GM19372 (cell line): ENCODE measurements at regions not wholly inside any gene's neighbourhood (a gene's known extent, or its start where the extent isn't known, plus 50 kb on each side); places are given as distances from the start of the nearest gene placed in this dataset.

Source experiments
- ATAC-seq: cut with Tn5 transposase; IDR thresholded peaks from one replicate; pipeline ENCODE4 v1.9.1; 2021; ENCODE audit warnings: mild to moderate bottlenecking, low read depth, moderate library complexity; ENCODE audit not compliant: unreplicated experiment

DNA sequence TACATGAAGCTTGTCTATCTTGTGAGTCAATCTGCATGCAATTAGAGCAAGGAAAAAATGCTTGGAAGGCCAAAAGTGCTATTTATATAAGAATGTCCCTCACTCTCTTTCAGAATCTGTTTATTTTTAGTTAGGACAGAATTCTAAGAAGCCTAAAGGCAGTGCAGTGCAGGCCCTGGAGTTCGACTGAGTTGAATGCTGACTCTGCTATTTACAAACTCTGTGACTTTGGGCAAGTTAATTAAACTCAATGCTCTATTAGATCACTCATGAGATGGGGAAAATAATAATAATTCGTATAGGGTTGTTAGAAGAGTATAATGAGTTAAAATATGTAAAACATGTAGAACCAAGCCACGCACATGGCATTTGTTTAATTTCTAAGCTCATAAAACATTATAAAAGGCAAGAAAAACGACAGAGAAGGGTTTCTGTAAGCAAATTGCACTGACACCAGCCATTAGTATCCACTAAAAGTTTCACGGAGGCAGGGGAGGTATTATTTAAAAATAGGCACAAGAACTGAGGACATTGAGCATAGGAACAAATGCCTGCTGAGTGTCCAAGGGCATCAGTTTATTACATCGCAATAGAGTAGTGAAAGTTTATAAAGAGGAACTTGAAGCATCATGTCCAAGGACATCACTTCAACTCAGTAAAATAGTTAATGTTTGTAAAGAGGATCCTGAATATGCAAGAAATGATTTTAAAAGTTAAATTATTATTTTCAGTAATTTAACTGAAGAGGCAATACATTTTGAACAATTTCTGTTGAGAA, 115.0 kb upstream of the INPP4B start:
- no peak for ATAC-seq

DNA sequence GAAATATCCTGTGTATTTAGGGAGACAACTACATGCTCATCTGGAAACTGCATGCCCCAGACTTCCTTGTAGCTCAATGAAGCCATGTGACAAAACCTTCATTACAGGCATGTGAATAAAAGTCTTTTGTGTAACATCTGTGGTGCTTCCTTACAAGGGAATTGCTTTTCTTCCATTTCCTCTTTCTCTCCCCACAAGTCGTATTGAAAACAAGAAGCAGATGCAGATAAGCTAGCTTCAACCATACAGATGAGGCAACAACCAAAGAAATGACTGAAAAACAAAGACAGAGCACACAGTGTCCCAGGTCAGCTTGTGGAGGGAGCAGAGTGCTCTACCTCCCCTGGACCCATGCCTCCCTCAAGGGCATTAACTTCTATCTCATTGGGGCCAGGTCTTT, 115.8 kb upstream of the INPP4B start:
- ATAC-seq = no peak

DNA sequence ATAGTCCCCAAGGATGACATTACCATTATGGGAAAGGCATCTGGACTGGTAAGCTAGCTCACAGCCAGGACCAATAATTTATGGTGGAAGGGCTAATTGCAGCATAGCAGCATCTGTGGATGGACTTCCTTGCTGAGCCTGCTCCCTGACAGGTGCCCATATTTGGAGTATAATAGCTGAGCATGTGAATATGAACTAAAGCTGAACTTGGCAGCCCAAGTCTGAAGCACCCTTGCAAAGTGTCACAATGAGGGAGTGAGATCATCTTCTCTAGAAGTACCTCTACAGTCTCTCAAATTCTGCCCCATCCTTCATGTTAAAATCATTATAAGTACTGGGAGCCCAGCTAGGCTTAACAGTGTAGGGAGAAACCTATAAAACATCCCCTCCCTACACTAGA, 128.2 kb upstream of the INPP4B start:
- ATAC-seq = no peak

DNA sequence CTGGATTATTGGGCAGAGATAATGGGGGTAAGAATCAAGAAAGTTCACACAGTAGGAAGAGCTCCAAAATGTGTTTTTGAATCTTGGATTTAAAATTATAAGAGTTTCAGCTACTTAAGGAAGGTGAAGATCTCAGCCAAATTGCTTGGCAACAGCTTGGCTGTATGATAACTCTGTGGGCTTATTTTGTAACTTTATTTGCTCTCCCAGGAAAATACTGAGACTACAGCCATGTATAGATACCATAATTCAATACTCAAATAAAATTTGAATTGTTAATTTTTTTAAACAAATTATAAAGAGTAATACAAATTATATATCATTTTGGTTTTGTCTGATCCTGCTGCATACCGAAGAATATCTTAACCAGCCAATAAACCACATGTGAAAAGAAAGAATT, 129.5 kb upstream of the INPP4B start:
- ATAC-seq = no peak

DNA sequence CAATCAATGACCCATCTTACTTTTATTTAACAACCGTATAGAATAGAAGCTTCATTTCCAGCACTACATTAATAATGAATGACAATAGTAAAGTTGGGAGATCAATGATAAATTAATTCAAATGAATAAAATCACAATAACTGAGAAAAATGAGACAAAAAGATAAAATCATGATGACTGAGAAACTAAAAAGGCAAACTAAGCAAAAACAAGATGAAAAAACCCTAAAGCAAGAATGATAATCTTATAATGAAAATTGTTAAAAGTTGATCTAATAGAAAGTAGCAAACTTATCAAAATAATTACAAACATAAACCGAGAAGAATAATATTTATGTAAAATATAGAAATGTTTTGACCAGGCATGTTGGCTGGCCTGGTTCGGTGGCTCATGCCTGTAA, 130.4 kb upstream of the INPP4B start:
- no peak for ATAC-seq

DNA sequence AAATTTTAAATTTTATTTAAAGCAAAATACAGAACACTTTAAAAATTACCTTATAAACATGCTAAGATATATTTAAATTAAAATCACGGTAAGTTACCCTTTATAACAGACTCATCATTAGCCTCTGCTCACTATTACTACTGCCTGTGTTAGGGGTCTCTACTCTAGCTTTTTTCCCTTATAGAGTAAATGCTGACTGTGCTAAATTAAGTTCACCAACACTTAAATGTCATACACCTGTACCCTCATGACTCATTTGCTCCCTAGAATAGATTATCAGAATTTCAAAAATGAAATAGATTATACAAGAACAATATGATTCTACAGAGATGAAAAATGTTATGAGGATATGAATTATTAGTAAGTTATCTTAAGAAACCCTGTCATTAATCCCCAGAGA, 131.1 kb upstream of the INPP4B start:
- no peak for ATAC-seq

DNA sequence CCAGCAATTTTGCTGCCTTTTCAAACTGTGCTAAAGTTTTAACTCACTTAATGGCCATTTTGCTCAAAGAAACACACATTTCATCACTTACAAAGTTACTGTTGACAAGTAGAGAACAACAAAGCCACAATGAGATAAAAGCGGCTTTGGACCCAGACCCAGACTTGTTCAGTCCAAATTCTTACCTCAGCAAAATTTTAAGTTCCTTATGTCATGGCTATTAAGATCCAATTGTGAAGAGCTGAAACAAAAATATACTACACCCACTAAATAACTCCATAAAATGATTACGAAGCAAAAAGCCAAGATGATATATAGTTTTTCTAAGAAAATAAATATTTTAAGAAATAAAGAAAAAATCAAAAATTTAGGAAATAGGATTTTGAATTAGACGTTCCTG, 137.0 kb upstream of the INPP4B start:
- no peak for ATAC-seq

DNA sequence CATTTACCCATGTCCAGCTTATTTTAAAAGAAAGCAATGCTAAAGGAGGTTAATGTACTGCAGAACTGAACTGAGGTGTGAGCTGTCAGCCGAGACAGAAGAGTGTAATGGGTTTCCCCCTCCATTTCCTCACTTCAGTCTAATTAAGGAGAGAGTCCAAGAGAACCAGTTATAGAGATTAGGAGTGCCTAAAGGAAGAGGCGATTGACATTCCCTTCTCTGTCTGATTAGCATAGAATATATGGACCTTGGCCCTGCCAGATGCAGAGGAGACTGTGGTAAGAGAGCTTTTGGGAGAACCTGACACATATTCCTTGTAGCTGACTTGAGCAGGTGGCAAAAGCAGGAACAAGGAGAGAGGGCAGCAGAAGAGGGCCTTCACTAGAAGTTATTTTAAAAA, 137.5 kb upstream of the INPP4B start:
- ATAC-seq = no peak

DNA sequence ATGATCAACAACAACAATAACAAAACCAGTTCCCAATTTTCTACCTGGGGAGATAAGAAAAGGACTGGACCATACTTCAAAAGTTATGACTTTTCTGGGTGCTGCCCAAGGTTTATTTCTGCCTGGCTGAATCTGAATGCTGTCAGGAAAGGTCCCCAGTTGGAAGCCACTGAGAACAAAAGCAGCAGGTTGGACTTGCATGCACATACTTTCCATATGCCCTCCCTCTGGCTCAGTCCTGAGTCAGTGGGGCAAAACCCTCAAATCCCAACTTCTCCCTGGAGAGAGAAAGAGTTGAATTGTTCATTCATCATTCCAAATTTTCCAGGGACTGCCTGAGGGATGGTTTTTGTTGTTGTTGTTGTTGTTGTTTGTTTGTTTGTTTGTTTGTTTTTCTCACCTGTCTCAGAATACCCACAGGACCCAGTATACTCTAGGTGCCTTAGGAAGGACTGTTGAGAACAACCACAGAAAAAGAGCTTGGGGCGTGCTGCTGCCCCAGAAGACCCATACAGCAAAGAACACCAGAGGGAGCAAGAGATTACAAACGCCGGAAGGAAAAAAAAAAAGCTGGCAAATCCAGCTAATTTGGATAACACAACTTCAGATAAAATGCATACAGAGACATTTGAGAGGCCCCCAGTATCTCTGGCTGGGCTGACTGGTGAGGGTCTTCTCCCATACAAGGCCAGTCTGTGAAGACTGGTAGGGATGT, 138.9 kb upstream of the INPP4B start:
- no peak for ATAC-seq

DNA sequence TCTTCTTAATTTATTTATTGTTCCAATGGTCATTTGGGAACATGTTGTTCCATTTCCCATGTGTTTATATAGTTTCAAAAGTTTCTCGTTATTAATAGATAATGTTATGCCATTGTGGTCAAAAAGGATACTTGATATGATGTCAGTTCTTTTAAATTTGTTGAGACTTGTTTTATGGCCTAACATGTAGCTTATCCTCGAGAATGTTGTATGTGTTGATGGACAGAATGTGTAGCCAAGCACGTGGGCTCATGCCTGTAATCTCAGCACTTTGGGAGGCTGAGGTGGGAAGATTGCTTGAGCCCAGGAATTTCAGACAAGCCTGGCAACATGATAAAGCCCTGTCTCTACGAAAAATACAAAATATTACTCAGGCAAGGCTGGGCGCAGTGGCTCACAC, 168.5 kb upstream of the USP38 start:
- ATAC-seq = no peak

DNA sequence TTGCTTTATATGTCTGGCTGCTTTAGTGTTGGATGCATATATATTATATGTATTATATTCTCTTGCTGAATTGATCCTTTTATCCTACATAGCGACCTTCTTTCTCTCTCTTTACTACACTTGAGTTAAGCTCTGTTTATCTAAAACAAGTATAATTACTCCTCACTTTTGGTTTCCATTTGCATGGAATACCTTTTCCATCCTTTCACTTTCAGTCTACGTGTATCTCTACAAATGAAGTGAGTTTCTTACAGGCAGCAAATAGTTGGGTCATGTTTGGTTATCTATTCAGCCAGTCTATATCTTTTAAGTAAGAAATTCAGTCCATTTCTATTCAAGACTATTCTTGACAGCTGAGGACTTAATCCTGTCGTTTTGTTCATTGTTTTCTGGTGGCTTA, 167.5 kb upstream of the USP38 start:
- ATAC-seq = no peak

DNA sequence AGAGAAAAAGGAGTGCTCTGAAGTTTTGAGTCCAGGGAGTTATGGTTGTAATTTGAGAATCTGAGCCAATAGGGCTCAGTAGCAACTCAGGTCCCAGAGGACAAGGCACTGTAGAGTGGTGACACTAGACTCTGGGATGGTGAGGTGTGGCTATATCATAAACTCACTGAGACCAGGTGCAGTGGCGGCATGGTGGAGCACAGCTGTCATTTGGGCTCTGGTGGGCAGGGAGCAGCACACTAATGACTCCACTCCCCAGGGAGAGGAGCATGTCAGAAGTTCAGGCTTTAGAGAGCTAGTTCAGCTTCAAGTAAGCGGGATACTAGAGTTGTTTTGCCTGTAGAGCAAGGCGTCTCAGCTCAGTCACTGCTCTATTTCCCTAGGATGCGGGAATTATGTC, 165.4 kb upstream of the USP38 start:
- no peak for ATAC-seq

DNA sequence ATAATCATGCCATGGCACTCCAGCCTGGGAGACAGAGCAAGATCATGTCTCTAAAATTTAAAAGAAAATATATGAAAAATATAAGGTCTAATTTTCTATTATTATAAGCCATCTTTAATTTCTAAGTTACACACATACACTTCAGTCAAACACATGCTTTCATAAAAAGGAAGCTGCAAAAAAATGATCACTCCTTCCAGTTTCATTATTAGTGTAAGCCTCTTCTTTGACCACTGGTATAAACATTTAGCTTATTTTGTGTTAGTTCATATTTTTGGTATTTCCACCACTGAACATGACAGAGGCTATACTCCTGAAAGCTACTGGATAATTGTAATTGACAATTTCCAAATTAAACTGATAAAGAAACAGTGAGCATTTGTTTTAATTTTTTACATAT, 163.3 kb upstream of the USP38 start:
- ATAC-seq = peak; percentile 73

DNA sequence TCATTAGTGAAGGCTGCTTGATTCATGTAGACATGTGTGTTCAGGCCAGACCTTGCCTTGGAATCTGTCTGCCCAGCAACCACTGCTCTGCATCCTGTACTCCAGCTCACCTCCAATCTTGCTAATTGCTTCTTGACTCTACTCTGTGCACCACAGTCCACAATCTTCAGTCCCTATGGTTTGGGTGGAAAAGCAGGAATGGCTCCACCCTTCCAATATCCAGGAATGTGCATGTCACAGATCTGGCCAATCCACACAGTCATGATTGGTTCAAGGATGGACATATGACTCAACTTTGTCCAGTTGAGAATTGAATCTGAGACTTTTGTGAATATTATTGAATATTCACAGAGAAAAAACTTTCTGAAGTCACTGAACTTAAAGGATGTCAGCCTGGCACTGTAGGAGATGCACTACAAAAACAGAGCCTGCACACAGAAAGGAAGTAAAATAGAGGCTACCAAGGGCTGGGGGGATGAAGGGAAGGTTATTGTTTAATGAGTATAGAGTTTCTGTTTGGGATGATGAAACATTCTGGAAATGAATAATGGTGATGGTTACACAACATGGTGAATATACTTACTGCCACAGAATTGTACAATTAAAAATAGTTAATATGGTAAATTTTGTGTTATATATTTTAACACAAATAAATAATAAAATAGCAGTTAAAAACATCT, 161.3 kb upstream of the USP38 start:
- no peak for ATAC-seq

DNA sequence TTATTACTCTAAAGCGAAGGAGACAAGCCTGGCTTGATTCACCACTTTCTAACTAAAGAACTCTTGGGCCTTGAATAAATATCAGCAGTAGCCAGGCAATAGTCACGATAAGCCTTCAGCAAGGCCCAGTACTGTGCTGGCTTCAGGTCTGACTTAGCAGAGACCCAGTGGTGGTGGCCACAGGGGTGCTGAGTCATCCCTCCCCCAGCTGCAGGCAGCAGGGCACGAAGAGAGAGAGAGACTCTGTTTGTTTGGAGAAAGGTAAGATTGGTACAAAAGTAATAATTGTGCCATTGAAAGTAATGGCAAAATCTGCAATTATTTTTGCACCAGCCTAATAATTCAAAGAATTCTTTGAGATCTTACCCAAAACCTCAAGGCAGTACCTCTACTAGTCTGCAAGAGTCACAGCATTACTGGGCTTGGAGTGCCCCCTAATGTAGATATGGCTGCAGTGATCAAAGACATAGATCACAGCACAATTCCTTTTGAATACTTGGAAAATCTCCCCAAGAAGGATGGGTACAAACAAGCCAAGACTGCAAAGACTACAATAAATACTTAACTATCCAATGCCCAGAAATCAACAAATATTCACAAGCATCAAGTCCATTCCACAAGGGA, 159.5 kb upstream of the USP38 start:
- peak; percentile 22 for ATAC-seq

DNA sequence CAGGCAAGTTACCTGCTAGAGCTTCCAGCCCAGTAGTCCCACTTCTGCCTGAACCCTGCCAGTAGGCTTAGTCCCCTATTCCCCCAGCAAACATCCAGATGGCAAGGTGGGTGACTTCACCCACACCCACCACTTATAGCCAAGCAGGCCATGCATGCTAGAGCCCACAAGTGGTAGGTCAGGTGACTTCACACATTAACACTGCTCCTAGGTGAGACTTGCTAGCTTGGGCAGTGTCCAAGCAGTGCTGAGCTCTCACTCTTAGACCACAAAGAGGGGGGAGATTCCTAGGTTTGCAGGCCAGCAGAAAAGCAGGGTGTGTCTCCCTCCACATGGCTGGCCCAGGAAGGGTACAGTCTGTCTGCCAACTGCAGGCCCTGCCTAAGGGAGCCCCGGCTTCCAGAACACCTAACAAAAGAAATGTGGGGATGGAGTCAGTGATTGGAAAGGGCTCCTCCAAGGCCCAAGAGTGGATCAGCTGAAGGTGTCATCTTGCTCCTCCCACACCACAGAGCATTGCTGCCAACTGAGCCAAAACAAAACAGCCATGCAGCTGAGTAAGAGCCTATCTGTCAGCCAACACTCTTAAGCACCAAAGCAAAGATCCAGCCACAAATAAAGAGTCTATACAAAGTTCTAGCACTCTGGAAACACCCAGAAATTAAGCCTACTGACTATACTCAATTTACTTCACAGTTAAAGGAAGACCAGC, 158.1 kb upstream of the USP38 start:
- ATAC-seq = no peak

DNA sequence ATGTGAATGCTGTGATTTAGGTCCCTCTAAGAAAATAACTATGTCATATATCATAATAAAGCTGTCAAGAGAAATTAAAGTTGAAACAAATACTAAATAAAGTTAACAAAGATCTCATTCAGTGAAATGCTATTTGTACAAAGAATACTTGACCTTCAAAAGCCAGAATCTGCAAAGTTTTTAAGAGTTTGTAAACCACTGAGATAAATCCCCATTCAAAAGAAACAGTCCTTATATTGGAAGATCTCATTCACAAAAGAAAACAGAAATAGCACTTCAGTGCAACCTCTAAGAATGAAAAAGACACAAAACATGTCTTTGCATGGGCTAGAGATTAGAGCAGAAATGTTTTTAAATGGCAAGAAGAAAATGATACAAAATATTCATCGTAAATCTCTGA, 149.1 kb upstream of the USP38 start:
- ATAC-seq = no peak

DNA sequence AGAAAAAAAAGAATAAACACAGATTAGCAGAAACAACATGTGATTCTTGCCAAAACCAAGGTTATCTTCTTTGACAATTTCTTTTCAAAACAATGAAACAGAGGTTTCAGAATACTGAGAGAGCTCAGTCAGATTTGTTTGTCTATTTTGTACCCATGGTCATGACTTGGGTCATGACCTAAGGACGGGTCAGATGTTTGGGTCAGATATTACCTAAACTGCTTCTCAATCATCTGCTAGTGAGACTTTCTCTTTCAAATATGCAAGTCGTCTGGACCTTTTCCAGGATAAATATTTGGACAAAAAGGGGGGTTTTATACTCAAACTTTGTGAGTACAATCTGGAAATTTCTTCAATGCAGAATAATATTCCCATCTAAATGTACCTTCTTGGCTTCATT, 148.3 kb upstream of the USP38 start:
- no peak for ATAC-seq

DNA sequence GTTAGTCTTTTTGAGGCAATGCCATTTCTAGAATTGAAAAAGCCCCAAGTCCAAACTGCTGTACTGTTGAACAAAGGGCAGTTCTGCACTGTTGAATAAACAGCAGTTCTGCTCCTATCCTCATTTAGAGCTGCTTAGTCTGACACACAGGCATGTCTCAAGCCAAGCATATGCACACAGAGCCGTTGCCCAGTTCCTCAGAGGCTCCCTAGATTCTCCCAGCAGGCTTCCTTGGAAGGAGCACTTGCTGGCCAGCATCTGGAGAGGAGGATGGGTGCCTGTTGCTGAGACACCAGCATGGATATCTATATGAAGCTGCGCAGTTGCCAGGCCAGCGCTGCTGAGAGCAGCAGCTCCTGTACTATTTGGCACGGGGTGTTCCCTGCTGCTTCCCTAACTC, 138.3 kb upstream of the USP38 start:
- no peak for ATAC-seq

DNA sequence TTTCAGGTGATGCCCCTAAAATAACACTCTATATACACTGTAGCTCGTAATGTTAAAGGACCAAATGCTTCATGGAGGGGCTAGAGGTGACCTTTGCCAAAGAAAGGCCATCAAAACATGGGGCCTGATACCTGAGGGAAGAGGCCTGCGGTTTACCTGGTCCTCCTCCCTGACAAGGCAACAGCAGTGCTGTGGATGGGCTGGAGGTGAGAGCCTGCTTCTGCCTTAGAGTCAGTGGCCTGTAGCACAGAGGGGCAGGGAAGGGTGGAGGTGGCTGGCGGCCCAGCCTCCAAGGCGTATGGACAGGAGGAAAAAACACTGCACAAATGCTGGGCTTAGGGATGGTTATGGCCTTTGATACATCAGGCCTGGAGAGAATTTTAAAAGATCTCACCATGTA, 137.8 kb upstream of the USP38 start:
- no peak for ATAC-seq

DNA sequence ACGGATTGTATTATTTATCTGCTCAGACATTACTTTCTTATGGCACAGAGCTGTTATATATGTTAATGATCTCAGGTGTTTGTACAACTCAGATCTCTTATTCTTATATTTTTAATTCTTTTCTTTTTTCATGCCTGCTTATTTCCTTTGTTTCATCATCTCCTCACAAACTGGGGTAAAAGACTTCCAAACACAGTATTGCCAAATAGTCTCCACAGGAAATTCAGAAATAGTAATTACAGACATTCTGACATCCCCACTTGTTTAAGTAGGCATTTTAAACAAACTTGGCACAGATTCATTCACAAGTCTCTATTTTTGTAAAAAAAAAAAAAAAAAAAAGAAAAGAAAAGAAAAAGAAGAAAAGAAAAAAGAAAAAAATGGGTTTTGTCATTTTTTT, 129.7 kb upstream of the USP38 start:
- ATAC-seq = no peak
